GM12874 (cell line): ENCODE measurements at regions not wholly inside any gene's neighbourhood (a gene's known extent, or its start where the extent isn't known, plus 50 kb on each side); places are given as distances from the start of the nearest gene placed in this dataset.

Source experiments
- TF ChIP-seq, protein P1 (sequence below): IDR thresholded peaks from 2 replicates; pipeline ENCODE4 v1.5.1; 2011; ENCODE audit warnings: low read depth, mild to moderate bottlenecking, control low read depth, low read length, moderate library complexity; ENCODE audit not compliant: insufficient read depth

DNA sequence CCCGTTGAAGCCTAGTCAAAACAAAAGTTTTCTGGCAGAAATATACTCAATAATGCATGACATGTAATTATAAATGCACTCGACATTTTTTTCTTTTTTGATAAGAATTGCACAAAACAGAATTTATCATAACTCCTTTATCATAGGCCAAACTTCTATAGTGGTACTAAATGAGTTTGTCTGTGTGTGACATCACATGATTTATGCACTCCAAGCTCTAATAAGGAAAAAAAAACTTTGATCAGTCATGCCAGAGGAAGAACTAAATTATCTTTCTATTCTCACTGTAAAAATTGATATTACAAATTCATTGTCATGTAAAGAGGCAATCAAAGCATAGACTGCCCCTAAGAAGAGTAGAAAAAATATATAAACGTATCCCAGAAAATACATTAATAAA lies 112.4 kb upstream of the NOCT start:
- TF ChIP-seq, protein P1, sequence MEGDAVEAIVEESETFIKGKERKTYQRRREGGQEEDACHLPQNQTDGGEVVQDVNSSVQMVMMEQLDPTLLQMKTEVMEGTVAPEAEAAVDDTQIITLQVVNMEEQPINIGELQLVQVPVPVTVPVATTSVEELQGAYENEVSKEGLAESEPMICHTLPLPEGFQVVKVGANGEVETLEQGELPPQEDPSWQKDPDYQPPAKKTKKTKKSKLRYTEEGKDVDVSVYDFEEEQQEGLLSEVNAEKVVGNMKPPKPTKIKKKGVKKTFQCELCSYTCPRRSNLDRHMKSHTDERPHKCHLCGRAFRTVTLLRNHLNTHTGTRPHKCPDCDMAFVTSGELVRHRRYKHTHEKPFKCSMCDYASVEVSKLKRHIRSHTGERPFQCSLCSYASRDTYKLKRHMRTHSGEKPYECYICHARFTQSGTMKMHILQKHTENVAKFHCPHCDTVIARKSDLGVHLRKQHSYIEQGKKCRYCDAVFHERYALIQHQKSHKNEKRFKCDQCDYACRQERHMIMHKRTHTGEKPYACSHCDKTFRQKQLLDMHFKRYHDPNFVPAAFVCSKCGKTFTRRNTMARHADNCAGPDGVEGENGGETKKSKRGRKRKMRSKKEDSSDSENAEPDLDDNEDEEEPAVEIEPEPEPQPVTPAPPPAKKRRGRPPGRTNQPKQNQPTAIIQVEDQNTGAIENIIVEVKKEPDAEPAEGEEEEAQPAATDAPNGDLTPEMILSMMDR, result no peak

DNA sequence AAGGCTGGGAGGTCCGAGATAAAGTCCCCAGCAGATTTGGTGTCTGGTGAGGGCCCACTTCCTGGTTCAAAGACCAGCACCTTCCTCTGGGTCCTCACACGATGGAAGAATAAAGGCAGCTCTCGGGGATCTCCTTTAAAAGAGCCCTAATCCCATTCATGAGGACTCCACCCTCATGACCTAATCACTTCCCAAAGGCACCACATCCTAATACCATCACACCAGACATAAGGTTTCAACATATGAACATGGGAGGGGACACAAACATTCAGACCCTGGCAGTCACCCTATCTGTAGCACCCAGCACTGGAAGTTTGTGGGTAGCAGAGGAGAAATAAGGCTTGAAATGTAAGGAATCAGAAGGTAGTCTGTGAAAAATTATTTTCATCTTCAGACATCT lies 112.9 kb upstream of the NOCT start:
- TF ChIP-seq, protein P1, result no peak

DNA sequence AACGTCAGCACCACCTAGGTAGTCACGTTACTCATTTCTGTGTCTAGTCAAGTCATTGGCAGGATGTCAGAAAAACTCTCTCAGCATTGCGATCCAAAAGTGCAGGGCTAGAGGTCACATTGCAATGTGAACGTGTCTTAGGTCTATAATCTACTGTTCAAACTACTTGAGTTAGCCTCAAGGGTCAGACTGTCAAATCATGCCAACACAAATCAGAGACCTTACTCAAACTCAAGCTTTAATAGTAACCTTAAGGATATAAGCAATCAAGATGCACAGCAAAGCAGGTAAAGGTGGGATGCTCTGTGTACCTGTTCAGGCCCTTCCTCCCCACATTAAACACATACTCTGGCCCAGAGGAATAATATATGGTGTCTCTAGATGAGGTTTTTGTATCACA lies 114.4 kb upstream of the NOCT start:
- TF ChIP-seq, protein P1, result no peak

DNA sequence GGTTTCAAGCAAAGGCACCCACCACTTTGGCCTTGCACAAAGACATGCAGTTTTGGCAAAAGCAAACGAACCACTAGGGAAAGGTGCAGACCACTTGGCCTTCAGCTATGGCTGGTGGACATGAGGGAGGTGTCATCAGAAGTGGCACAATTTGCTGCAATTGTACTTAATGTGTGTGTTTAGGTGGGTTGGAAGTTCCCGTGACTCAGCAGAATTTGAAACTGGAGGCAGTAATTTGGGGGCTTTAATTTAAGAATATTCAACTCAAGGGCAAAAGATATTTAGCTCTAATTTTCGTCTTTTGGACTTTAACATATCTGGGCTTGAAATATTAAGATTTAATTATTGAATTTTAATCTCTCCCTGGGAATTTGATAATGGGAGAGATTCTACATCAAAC lies 115.6 kb upstream of the NOCT start:
- TF ChIP-seq, protein P1, result no peak

DNA sequence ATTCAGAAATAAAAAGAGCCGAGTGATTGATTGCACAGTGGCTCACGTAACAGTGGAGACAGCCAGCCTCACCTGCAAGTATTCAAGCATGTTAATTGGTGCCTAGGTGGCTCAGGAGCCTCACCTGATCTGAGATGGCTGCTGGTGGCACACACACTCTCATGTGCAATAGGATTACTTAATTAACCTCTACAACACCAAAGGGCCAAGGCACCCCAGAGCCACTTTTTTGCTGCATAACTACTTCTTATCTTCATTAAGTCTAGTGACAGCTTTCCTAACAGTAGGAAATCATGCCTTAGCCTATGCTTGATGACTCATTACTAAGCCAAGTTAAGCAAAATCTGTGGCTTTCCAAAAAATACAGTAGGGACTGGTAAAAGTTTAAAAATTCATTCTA lies 117.3 kb upstream of the NOCT start:
- TF ChIP-seq, protein P1, result no peak

DNA sequence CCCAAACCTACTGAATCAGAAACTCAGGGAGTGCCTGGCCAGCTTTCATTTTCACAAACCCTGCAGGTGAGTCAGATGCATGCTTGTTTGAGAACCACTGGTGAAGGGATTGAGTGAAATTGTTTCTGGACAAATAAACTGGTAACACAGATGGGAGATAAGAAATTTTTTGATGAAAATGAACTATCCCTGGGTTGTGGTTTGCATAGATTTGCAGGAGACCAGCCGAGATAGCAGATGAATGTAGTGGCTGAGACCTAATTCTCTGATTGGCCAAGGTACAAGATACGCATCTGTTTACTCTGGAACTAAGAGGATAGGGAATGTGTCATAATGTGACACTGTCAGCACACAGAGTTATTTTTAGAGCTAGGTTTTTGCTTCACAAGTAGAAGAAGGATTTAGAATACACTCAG lies 117.8 kb upstream of the NOCT start:
- TF ChIP-seq, protein P1, result no peak

DNA sequence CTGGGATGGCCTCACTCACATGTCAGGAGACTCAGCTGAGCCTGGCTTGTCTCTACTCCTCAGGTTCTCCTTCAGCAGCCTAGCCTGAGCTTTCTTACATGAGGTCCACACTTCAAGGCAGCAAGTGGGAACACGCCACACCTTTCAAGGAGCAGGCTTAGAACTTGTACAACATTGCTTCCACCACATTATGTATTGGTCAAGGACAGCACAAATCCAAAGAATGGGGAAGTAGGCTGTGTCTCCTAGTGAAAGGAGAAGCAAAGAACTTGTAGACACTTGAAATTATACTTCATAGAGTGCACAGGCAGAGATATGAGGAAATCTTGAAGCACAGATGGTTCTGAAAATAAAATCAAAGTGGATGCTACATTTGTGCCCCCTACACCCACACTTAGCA lies 120.9 kb upstream of the NOCT start:
- TF ChIP-seq, protein P1, result no peak

DNA sequence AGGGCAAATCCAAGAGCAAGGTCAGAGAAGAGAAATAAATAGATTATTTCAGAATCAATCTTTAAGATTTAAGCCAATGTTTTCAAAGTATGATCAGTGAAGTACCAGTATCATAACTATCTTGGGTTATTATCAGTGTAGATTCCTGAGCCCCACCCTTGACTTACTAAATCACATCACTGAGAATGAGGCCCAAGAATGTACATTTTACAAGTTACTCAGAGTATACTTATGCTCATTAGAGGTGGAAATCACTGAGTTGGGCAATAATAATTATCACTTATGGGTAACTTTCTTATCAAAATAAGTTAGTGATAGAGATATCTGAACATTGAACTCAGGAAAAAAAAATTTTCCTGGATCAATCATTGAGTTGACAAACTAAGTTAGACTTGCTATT lies 121.6 kb upstream of the NOCT start:
- TF ChIP-seq, protein P1, result no peak
